ENCODE measurements at regions not wholly inside any gene's neighbourhood (a gene's known extent, or its start where the extent isn't known, plus 50 kb on each side); places are given as distances from the start of the nearest gene placed in this dataset.

- DNase-seq: no peak
- no peaks in the 10 kb centered on the region for H3K27me3 ChIP-seq (ENCODE audit: low read length)
- no peak overlapping the region for H3K27ac ChIP-seq (ENCODE audit: low read length)
- no peaks in the 10 kb centered on the region for H4K20me1 ChIP-seq (ENCODE audit: insufficient read depth, low read depth, low read length)
- no peaks in the 10 kb centered on the region for H3K36me3 ChIP-seq (ENCODE audit: insufficient read depth, low read length)
- no peaks in the 10 kb centered on the region for H3K9me2 ChIP-seq (replicated peaks; ENCODE audit: insufficient read depth, low read length)
- H3K9ac ChIP-seq (ENCODE audit: low read length): no peak overlapping the region
- no peak overlapping the region for H2AFZ ChIP-seq (ENCODE audit: low read length)
- peaks cover 6% of the 10 kb centered on the region for H3K9me3 ChIP-seq (ENCODE audit: low read length)
- H3K79me2 ChIP-seq (ENCODE audit: low read length): no peaks in the 10 kb centered on the region
- H3K4me1 ChIP-seq (ENCODE audit: low read length): no peaks in the 10 kb centered on the region
- no peak overlapping the region for H3K4me2 ChIP-seq (ENCODE audit: low read depth, low read length, poor library complexity, severe bottlenecking)
- no peak overlapping the region for H3K4me3 ChIP-seq (ENCODE audit: low read length)
Measured at GRCh38 chr7:51477323-51477722, 160.7 kb upstream of the COBL start.

GRCh38 chr7:51476026-51476425 is 159.4 kb upstream of the COBL start:
- Histone ChIP-seq H3K36me3 (ENCODE audit: insufficient read depth, low read length) (no peaks in the 10 kb centered on the region), H3K9ac (ENCODE audit: low read length) (no peak overlapping the region), H3K9me3 (ENCODE audit: low read length) (peaks cover 6% of the 10 kb centered on the region), H2AFZ (ENCODE audit: low read length) (no peak overlapping the region), H3K27me3 (ENCODE audit: low read length) (no peaks in the 10 kb centered on the region), H3K27ac (ENCODE audit: low read length) (no peak overlapping the region), H3K4me2 (ENCODE audit: low read depth, low read length, poor library complexity, severe bottlenecking) (no peak overlapping the region), H3K79me2 (ENCODE audit: low read length) (no peaks in the 10 kb centered on the region), H3K4me1 (ENCODE audit: low read length) (no peaks in the 10 kb centered on the region), H4K20me1 (ENCODE audit: insufficient read depth, low read depth, low read length) (no peaks in the 10 kb centered on the region), H3K4me3 (ENCODE audit: low read length) (no peak overlapping the region), H3K9me2 (replicated peaks; ENCODE audit: insufficient read depth, low read length) (no peaks in the 10 kb centered on the region)
- no peak for DNase-seq

DNA sequence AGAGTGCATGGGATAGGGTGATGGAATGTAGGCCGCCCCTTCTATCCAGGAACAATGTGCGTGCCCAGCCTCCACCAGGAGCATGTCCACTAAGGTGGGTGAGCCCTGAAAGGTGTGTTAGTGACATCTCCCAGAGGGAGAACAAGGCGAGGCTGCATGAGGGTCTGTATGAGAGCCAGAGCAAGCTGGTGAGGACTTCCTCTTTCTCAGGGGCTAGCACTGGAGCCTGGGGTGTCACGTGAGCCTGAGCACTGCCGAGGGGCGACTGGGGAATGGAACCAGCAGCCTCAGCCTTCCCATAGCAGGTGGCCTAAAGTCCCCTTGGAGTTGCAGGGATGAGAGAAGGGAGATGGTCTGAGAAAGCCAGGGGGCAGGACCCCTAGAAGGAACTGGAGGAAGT is 156.3 kb upstream of the COBL start:
- Histone ChIP-seq H3K9me2 (replicated peaks; ENCODE audit: insufficient read depth, low read length) (no peaks in the 10 kb centered on the region), H3K9me3 (ENCODE audit: low read length) (peaks cover 6% of the 10 kb centered on the region), H3K36me3 (ENCODE audit: insufficient read depth, low read length) (no peaks in the 10 kb centered on the region), H2AFZ (ENCODE audit: low read length) (no peak overlapping the region), H4K20me1 (ENCODE audit: insufficient read depth, low read depth, low read length) (no peaks in the 10 kb centered on the region), H3K4me2 (ENCODE audit: low read depth, low read length, poor library complexity, severe bottlenecking) (no peak overlapping the region), H3K79me2 (ENCODE audit: low read length) (no peaks in the 10 kb centered on the region), H3K4me1 (ENCODE audit: low read length) (no peaks in the 10 kb centered on the region), H3K4me3 (ENCODE audit: low read length) (no peak overlapping the region), H3K27me3 (ENCODE audit: low read length) (no peaks in the 10 kb centered on the region), H3K9ac (ENCODE audit: low read length) (no peak overlapping the region), H3K27ac (ENCODE audit: low read length) (no peak overlapping the region)
- DNase-seq: no peak

DNA sequence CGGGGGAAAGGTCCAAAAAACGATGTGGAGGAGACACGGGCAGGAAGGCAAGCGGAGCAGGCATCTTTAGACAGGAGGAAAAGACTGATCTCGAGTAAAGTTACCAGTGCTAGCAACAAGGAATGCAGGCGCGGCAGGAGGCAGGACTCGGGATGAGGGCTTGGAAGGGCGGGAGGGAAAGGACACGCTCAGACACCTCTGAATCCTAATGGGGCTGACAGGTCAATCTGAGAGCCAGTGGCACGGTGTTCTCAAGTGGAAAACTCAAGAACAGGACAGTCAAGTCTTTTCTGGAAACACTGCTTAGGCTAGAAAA is 155.3 kb upstream of the COBL start:
- Histone ChIP-seq H4K20me1 (ENCODE audit: insufficient read depth, low read depth, low read length) (no peaks in the 10 kb centered on the region), H3K9me2 (replicated peaks; ENCODE audit: insufficient read depth, low read length) (no peaks in the 10 kb centered on the region), H3K36me3 (ENCODE audit: insufficient read depth, low read length) (no peaks in the 10 kb centered on the region), H3K9ac (ENCODE audit: low read length) (no peak overlapping the region), H3K4me3 (ENCODE audit: low read length) (no peak overlapping the region), H3K27ac (ENCODE audit: low read length) (no peak overlapping the region), H2AFZ (ENCODE audit: low read length) (no peak overlapping the region), H3K4me2 (ENCODE audit: low read depth, low read length, poor library complexity, severe bottlenecking) (no peak overlapping the region), H3K4me1 (ENCODE audit: low read length) (no peaks in the 10 kb centered on the region), H3K9me3 (ENCODE audit: low read length) (peaks cover 3% of the 10 kb centered on the region; the same call in 1 of the 2 replicates), H3K27me3 (ENCODE audit: low read length) (no peaks in the 10 kb centered on the region), H3K79me2 (ENCODE audit: low read length) (no peaks in the 10 kb centered on the region)
- no peak for DNase-seq

- Histone ChIP-seq H3K79me2 (ENCODE audit: low read length) (no peaks in the 10 kb centered on the region), H3K27me3 (ENCODE audit: low read length) (no peaks in the 10 kb centered on the region), H3K9me3 (ENCODE audit: low read length) (no peaks in the 10 kb centered on the region; the same call in 1 of the 2 replicates), H3K27ac (ENCODE audit: low read length) (no peak overlapping the region), H3K36me3 (ENCODE audit: insufficient read depth, low read length) (no peaks in the 10 kb centered on the region), H3K4me2 (ENCODE audit: low read depth, low read length, poor library complexity, severe bottlenecking) (no peak overlapping the region), H2AFZ (ENCODE audit: low read length) (no peak overlapping the region), H4K20me1 (ENCODE audit: insufficient read depth, low read depth, low read length) (no peaks in the 10 kb centered on the region), H3K9ac (ENCODE audit: low read length) (no peak overlapping the region), H3K4me3 (ENCODE audit: low read length) (no peak overlapping the region), H3K4me1 (ENCODE audit: low read length) (no peaks in the 10 kb centered on the region), H3K9me2 (replicated peaks; ENCODE audit: insufficient read depth, low read length) (no peaks in the 10 kb centered on the region)
- no peak for DNase-seq
Measured at GRCh38 chr7:51471210-51471980, 154.8 kb upstream of the COBL start.

DNA sequence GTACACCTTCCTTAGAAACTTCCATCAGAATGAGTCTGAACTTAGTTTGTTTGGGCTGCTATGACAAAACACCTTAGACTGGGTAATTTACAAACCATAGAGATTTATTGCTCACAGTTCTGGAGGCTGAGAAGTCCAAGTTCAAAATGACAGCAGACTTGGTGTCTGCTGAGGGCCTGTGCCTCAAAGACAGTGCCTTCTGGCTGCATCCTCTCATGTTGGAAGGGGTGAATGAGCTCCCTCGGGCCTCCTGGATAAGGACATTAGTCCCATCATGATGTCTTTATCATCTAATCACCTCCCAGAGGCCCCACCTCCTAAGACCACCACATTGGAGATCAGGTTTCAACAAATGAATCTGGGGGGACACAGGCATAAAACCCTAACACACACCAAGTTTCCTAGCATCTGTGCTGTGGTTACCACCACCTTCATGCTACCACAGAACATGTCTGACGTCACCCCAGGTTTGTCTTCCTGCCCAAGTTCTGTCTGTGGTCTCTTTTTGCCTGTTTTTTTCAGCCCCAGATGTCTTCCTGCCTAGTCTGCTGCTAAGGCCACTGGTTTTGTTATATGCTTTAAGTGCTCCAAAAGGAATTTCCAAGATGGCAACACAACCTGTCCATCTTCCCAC is 150.9 kb upstream of the COBL start:
- H3K9me2 ChIP-seq (replicated peaks; ENCODE audit: insufficient read depth, low read length): no peaks in the 10 kb centered on the region
- no peak for DNase-seq
- H3K9me3 ChIP-seq (ENCODE audit: low read length): no peaks in the 10 kb centered on the region
- H2AFZ ChIP-seq (ENCODE audit: low read length): no peak overlapping the region
- H4K20me1 ChIP-seq (ENCODE audit: insufficient read depth, low read depth, low read length): no peaks in the 10 kb centered on the region
- no peak overlapping the region for H3K27ac ChIP-seq (ENCODE audit: low read length)
- no peak overlapping the region for H3K9ac ChIP-seq (ENCODE audit: low read length)
- H3K36me3 ChIP-seq (ENCODE audit: insufficient read depth, low read length): no peaks in the 10 kb centered on the region
- no peaks in the 10 kb centered on the region for H3K79me2 ChIP-seq (ENCODE audit: low read length)
- H3K4me3 ChIP-seq (ENCODE audit: low read length): no peak overlapping the region
- H3K27me3 ChIP-seq (ENCODE audit: low read length): no peaks in the 10 kb centered on the region
- no peak overlapping the region for H3K4me2 ChIP-seq (ENCODE audit: low read depth, low read length, poor library complexity, severe bottlenecking)
- H3K4me1 ChIP-seq (ENCODE audit: low read length): no peaks in the 10 kb centered on the region

DNA sequence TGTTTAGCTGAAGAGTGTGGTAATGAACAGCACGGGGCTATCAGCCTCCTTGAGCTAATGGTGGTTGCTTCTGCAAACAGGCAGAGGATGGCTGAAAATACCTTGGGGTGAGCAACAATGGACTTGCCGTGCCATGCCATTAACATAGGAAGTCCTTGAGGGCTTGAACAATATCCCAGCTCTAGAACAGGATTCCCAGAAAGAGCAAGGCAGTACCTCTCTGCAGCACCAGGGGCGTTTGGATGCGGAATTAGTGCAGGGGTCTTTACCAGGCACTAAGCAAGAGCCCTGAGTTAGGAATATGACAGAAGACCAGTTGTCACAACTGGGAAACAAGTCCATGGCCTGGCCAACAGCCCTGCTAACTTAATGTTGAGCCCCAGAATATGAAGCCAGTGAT is 143.2 kb upstream of the COBL start:
- no peaks in the 10 kb centered on the region for H3K79me2 ChIP-seq (ENCODE audit: low read length)
- no peak overlapping the region for H3K9ac ChIP-seq (ENCODE audit: low read length)
- no peaks in the 10 kb centered on the region for H3K27me3 ChIP-seq (ENCODE audit: low read length)
- H4K20me1 ChIP-seq (ENCODE audit: insufficient read depth, low read depth, low read length): no peaks in the 10 kb centered on the region
- no peak overlapping the region for H3K4me2 ChIP-seq (ENCODE audit: low read depth, low read length, poor library complexity, severe bottlenecking)
- H3K27ac ChIP-seq (ENCODE audit: low read length): no peak overlapping the region
- DNase-seq: no peak
- no peaks in the 10 kb centered on the region for H3K9me3 ChIP-seq (ENCODE audit: low read length)
- H3K4me1 ChIP-seq (ENCODE audit: low read length): no peaks in the 10 kb centered on the region
- no peaks in the 10 kb centered on the region for H3K9me2 ChIP-seq (replicated peaks; ENCODE audit: insufficient read depth, low read length)
- H2AFZ ChIP-seq (ENCODE audit: low read length): no peak overlapping the region
- no peak overlapping the region for H3K4me3 ChIP-seq (ENCODE audit: low read length)
- H3K36me3 ChIP-seq (ENCODE audit: insufficient read depth, low read length): no peaks in the 10 kb centered on the region

- no peaks in the 10 kb centered on the region for H3K79me2 ChIP-seq (ENCODE audit: low read length)
- H3K4me1 ChIP-seq (ENCODE audit: low read length): no peaks in the 10 kb centered on the region
- no peak overlapping the region for H3K4me3 ChIP-seq (ENCODE audit: low read length)
- no peak overlapping the region for H3K27ac ChIP-seq (ENCODE audit: low read length)
- no peak for DNase-seq
- no peaks in the 10 kb centered on the region for H3K9me3 ChIP-seq (ENCODE audit: low read length)
- no peaks in the 10 kb centered on the region for H3K27me3 ChIP-seq (ENCODE audit: low read length)
- no peaks in the 10 kb centered on the region for H3K9me2 ChIP-seq (replicated peaks; ENCODE audit: insufficient read depth, low read length)
- H3K9ac ChIP-seq (ENCODE audit: low read length): no peak overlapping the region
- H3K4me2 ChIP-seq (ENCODE audit: low read depth, low read length, poor library complexity, severe bottlenecking): no peak overlapping the region
- H2AFZ ChIP-seq (ENCODE audit: low read length): no peak overlapping the region
- H3K36me3 ChIP-seq (ENCODE audit: insufficient read depth, low read length): no peaks in the 10 kb centered on the region
- no peaks in the 10 kb centered on the region for H4K20me1 ChIP-seq (ENCODE audit: insufficient read depth, low read depth, low read length)
Measured at GRCh38 chr7:51458693-51459092, 142.1 kb upstream of the COBL start.

Measured in Karpas-422 (cell line).